Pancreas (tissue), 10 donors: ENCODE measurements at regions not wholly inside any gene's neighbourhood (a gene's known extent, or its start where the extent isn't known, plus 50 kb on each side); places are given as distances from the start of the nearest gene placed in this dataset.
A peak's percentile ranks its signal among the peaks of the same experiment; 100 is the strongest.

Experiments used
- ATAC-seq, 4 donors: fragments of 200-7000 bp; cut with Tn5 transposase; one replicate each; pipeline versions ENCODE4 v1.8.0 to v1.9.1; 2020; ENCODE audit warnings: mild to moderate bottlenecking in 4 of 4, moderate library complexity in 4 of 4
- DNase-seq, 6 donors: peaks; one replicate each; pipeline ENCODE4 v3.0.0-alpha.2; 2020
- FAIRE-seq: peaks from 2 replicates; lab custom pipeline; 2012; peaks lifted over from hg19 to GRCh38; lab: Jason Lieb, UNC
- H3K27ac ChIP-seq, 4 donors: fragments of 200-600 bp; sonication (generic); 1 replicate in 3 of 4; 2 replicates in 1 of 4; pipeline versions ENCODE4 v1.5.0 to v1.8.0; 2020
- H3K27me3 ChIP-seq, 4 donors: fragments of 200-600 bp; one replicate each; pipeline ENCODE4 v1.8.0; 2021
- H3K36me3 ChIP-seq, 3 donors: fragments of 200-600 bp; sonication (generic) in 1 of 3; one replicate each; pipeline versions ENCODE4 v1.5.0 to v1.8.0; 2020 to 2021
- H3K4me1 ChIP-seq, 3 donors: fragments of 200-600 bp; one replicate each; pipeline ENCODE4 v1.8.0; 2021
- H3K4me3 ChIP-seq, 4 donors: fragments of 200-600 bp; sonication (generic) in 2 of 4; one replicate each; pipeline versions ENCODE4 v1.5.0 to v1.8.0; 2020 to 2021
- H3K9me3 ChIP-seq, 4 donors: fragments of 200-600 bp; one replicate each; pipeline ENCODE4 v1.8.0; 2021
- WGBS, 2 donors: extraction: QIAGEN DNeasy Blood & Tissue Kit; methylation state at CpG; one replicate each; pipeline ENCODE4 v1.1.7; 2013; 5-methylcytosine and 5-hydroxymethylcytosine counted together
- intact Hi-C, 3 donors: fragments of 100-400 bp; cut with DNase I; formaldehyde crosslinking; loops; one replicate each; pipeline versions ENCODE4 v1.11.1 to v1.14.2; 2022
- TF ChIP-seq, protein P1 (sequence below), 4 donors: fragments of 200-600 bp; sonication (generic) in 3 of 4; IDR thresholded peaks; one replicate each; pipeline versions ENCODE4 v1.5.0 to v1.8.0; 2021; ENCODE audit warnings: antibody characterized with exemption in 4 of 4
- donor health status: healthy with polysubstance abuse.
- donor health status: DM: no; HTN: no; CAD: no; lungs with moderate emphysema.
- donor health status: DM: no; HTN: no; CAD: no.
- donor health status: control.
- donor health status: control.
- donor health status: Bipolar disorder and iron deficiency.
- donor health status: DM: yes; HTN: yes; CAD: no.
- donor health status: DM: no; HTN: no; CAD: no.
- donor health status: DM: no; HTN: no; CAD: no.
- donor health status: DM: yes; HTN: yes; CAD: no.

DNA sequence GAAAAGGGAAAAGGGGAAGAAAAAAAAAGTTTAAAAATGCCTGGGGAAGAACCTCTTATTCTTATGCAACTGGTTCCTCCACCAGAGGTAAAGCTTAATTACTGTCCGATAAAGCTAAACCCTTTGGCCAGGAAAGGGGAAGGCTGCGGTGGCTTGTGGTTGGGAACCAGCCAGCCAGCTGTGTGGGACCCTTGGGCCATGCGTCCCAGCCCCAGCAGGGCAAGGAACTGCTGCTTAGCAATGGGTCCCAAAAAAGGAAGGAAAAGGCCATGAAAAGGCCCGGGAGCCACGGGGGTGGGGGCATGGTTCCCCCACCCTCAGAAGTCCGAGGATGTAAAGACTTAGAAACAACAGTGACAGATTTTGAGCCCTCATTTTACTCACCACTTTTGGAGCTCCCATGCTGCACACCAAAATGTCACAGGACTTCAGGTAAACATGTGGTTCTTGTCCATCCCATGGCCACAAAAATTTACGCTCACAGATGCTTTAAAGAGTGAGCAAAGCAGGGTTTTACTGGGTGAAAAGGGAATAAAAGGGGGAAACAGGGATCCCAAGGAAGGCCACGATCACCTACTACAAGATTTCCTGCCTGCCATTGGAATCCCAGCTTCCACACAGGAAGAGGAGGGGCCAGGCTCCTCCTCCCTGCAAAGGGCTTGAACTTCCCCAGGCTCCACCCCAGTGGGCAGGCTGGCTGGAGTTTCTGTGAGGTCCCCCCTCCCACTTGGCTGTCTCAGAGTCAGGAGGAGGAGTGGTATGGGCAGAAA lies 1234.7 kb upstream of the GJE1 start:
- no peak for FAIRE-seq
- DNase-seq: peak in 1 of 6 donors; percentile 28
- peak in 3 of 4 donors; percentile 67 to 84 (median 77) for ATAC-seq
- H3K27ac ChIP-seq: no peak overlapping the region
- H3K4me1 ChIP-seq: no peaks in the 10 kb centered on the region
- TF ChIP-seq, protein P1, sequence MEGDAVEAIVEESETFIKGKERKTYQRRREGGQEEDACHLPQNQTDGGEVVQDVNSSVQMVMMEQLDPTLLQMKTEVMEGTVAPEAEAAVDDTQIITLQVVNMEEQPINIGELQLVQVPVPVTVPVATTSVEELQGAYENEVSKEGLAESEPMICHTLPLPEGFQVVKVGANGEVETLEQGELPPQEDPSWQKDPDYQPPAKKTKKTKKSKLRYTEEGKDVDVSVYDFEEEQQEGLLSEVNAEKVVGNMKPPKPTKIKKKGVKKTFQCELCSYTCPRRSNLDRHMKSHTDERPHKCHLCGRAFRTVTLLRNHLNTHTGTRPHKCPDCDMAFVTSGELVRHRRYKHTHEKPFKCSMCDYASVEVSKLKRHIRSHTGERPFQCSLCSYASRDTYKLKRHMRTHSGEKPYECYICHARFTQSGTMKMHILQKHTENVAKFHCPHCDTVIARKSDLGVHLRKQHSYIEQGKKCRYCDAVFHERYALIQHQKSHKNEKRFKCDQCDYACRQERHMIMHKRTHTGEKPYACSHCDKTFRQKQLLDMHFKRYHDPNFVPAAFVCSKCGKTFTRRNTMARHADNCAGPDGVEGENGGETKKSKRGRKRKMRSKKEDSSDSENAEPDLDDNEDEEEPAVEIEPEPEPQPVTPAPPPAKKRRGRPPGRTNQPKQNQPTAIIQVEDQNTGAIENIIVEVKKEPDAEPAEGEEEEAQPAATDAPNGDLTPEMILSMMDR (IDR thresholded peaks at IDR 0.05): no peak
- intact Hi-C loops: no loop called here
- 69 to 77% methylated on average over 8 of the region's 8 CpGs for WGBS, 2 donors
- H3K36me3 ChIP-seq: no peaks in the 10 kb centered on the region
- no peaks in the 10 kb centered on the region for H3K9me3 ChIP-seq
- H3K4me3 ChIP-seq: peak overlapping the region in 1 of 4 donors; percentile 22
- H3K27me3 ChIP-seq: no peaks in the 10 kb centered on the region

DNA sequence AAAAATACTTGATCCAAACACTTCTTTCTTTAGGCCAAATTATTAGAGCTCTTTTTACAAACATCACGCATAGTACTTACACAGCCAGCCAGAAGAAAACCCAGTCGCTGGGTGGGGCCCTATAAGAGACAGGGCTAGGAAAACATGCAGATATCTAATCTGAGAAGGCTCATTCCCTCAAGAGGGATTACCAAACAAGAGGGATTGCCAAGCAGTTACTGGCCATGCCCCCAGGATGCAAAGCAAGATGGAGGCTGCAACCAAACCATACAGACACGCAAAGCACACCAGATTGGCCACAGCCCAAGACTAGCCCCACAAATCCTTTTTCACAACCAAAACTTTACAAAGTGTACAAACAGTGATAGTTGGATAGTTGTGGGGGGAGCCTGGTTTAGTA lies 1235.4 kb upstream of the GJE1 start:
- TF ChIP-seq, protein P1 (IDR thresholded peaks at IDR 0.05): no peak
- WGBS, 2 donors: 59 to 78% methylated on average over 3 of the region's 3 CpGs
- Histone ChIP-seq H3K4me1 (no peaks in the 10 kb centered on the region), H3K9me3 (no peaks in the 10 kb centered on the region), H3K27me3 (no peaks in the 10 kb centered on the region), H3K4me3 (peak overlapping the region in 1 of 4 donors; percentile 22), H3K36me3 (no peaks in the 10 kb centered on the region), H3K27ac (no peak overlapping the region)
- intact Hi-C loops: no loop called here
- DNase-seq (no peak), ATAC-seq (peak in 1 of 4 donors; percentile 27), FAIRE-seq (no peak)

DNA sequence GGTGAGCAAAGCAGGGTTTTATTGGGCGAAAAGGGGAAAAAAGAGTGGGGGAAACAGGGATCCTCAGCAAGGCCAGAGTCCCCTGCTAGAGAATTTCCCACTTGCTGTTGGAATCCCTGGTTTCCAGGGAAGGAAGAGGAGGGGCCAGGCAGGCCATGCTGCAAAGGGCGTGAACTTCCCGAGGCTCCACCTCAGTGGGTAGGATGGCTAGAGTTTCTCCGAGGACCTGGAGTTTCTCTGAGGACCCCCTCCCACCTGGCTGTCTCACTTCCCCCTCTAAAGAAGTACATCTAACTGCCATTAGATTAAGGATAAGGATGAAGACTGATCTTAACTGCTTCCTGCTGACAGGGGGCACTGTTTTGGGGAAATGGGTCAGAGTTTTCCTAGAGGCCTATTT lies 1239.3 kb upstream of the GJE1 start:
- Histone ChIP-seq H3K27ac (no peak overlapping the region), H3K9me3 (no peaks in the 10 kb centered on the region), H3K36me3 (no peaks in the 10 kb centered on the region), H3K4me1 (no peaks in the 10 kb centered on the region), H3K4me3 (no peak overlapping the region), H3K27me3 (no peaks in the 10 kb centered on the region)
- no peak for ATAC-seq
- intact Hi-C loops: no loop called here
- WGBS, 2 donors: 44 to 66% methylated on average over 4 of the region's 4 CpGs
- FAIRE-seq: no peak
- no peak for DNase-seq
- TF ChIP-seq, protein P1 (IDR thresholded peaks at IDR 0.05): no peak

DNA sequence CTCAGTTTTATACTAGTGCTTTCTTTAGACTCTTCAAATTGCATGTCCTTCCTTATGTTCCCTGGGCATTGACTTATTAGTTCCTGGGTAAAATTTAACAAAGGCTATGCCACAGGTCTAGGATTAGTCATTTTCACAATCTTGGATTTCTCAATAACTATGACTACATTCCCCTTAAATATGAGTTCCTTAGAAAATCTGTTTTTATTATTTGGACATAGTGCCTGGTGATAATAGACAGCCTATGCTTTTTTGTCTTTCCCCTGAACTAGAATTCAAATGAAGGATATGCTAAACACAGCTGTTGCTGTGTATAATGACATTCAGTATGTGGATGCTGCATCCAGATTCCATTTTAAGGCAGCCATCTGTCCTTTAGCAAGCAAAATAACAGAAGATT lies 1252.8 kb upstream of the GJE1 start:
- DNase-seq (no peak), FAIRE-seq (no peak), ATAC-seq (peak in 1 of 4 donors; percentile 34)
- Histone ChIP-seq H3K27me3 (no peaks in the 10 kb centered on the region), H3K27ac (no peak overlapping the region), H3K4me3 (no peak overlapping the region), H3K36me3 (no peaks in the 10 kb centered on the region), H3K9me3 (no peaks in the 10 kb centered on the region), H3K4me1 (no peaks in the 10 kb centered on the region)
- intact Hi-C loops: no loop called here
- TF ChIP-seq, protein P1 (IDR thresholded peaks at IDR 0.05): no peak

- intact Hi-C loops: no loop called here
- no peaks in the 10 kb centered on the region for H3K36me3 ChIP-seq
- no peak for FAIRE-seq
- H3K9me3 ChIP-seq: no peaks in the 10 kb centered on the region
- DNase-seq: no peak
- no peaks in the 10 kb centered on the region for H3K27me3 ChIP-seq
- no peak for ATAC-seq
- no peak overlapping the region for H3K27ac ChIP-seq
- H3K4me1 ChIP-seq: no peaks in the 10 kb centered on the region
- WGBS, 2 donors: 75 to 80% methylated on average over 3 of the region's 3 CpGs
- TF ChIP-seq, protein P1 (IDR thresholded peaks at IDR 0.05): no peak
- H3K4me3 ChIP-seq: no peak overlapping the region
Measured at GRCh38 chr6:140874066-140874465, 1258.7 kb upstream of the GJE1 start.
